DMS53 treated with DMSO at 0.1 percent for 48 hours (cell line): ENCODE measurements at regions not wholly inside any gene's neighbourhood (a gene's known extent, or its start where the extent isn't known, plus 50 kb on each side); places are given as distances from the start of the nearest gene placed in this dataset.
"Not testable (repeated sequence)": the region's sequence is repeated elsewhere in the genome, so short reads cannot be mapped to it uniquely, and the experiment has no call there.

Experiments used
- DNase-seq: peaks from one replicate; lab custom pipeline; 2025; ENCODE audit not compliant: unreplicated experiment; lab: John Stamatoyannopoulos, UW

- DNase-seq: no peak
Observed at GRCh38 chr9:81037889-81038288, 651.5 kb downstream of the TLE1 start.

- no peak for DNase-seq
Observed at GRCh38 chr9:81035601-81036000, 653.7 kb downstream of the TLE1 start.

- no peak for DNase-seq
Observed at GRCh38 chr9:81035171-81035570, 654.2 kb downstream of the TLE1 start.

- no peak for DNase-seq
Observed at GRCh38 chr9:81032831-81033230, 656.5 kb downstream of the TLE1 start.

- DNase-seq: no peak
Observed at GRCh38 chr9:81032030-81032572, 657.2 kb downstream of the TLE1 start.

- DNase-seq: no peak
Observed at GRCh38 chr9:81031422-81032029, 657.8 kb downstream of the TLE1 start.

- DNase-seq: no peak
Observed at GRCh38 chr9:81030027-81030426, 659.3 kb downstream of the TLE1 start.

- DNase-seq: no peak
Observed at GRCh38 chr9:81028504-81028903, 660.8 kb downstream of the TLE1 start.

GRCh38 chr9:81022177-81022576 is 667.2 kb downstream of the TLE1 start:
- DNase-seq: no peak

GRCh38 chr9:81014945-81015344 is 674.4 kb downstream of the TLE1 start:
- not testable (repeated sequence) for DNase-seq

- not testable (repeated sequence) for DNase-seq
Observed at GRCh38 chr9:81013191-81013590, 676.2 kb downstream of the TLE1 start.

GRCh38 chr9:81002906-81003305 is 686.4 kb downstream of the TLE1 start:
- DNase-seq: no peak

GRCh38 chr9:81002242-81002641 is 687.1 kb downstream of the TLE1 start:
- peak; percentile 7 for DNase-seq

- DNase-seq: no peak
Observed at GRCh38 chr9:80995759-80996158, 693.6 kb downstream of the TLE1 start.

GRCh38 chr9:80994892-80995291 is 694.5 kb downstream of the TLE1 start:
- no peak for DNase-seq

GRCh38 chr9:80985595-80985994 is 703.8 kb downstream of the TLE1 start:
- not testable (repeated sequence) for DNase-seq

- no peak for DNase-seq
Observed at GRCh38 chr9:80976403-80976802, 712.9 kb downstream of the TLE1 start.

GRCh38 chr9:80970377-80970776 is 719.0 kb downstream of the TLE1 start:
- DNase-seq: not testable (repeated sequence)

GRCh38 chr9:80968611-80969010 is 720.7 kb downstream of the TLE1 start:
- no peak for DNase-seq

GRCh38 chr9:80964914-80965313 is 724.4 kb downstream of the TLE1 start:
- no peak for DNase-seq

- DNase-seq: peak; percentile 14
Observed at GRCh38 chr9:80964374-80964773, 725.0 kb downstream of the TLE1 start.

GRCh38 chr9:80957801-80958200 is 731.5 kb downstream of the TLE1 start:
- no peak for DNase-seq

GRCh38 chr9:80954521-80954920 is 734.8 kb downstream of the TLE1 start:
- no peak for DNase-seq
